ENCODE measurements at regions not wholly inside any gene's neighbourhood (a gene's known extent, or its start where the extent isn't known, plus 50 kb on each side); places are given as distances from the start of the nearest gene placed in this dataset.

DNA sequence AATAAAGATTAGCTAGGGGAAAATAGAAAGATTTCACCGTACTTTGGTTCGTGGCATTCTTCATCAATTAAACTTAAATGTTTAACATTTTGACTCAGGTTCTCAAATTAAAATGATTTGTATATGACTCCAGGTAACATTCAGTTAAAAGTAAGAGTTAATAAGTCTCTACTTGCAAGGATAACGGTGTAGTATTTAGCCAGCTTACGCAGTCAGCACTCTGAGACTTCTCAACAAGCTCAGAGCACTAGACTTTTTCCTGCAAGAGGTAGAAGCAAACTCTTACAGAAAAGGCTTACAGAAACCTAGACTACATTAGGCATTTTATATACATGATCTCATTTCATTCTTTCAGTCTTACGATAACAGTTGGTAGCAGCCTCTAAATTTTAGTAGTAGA, 96.4 kb upstream of the PPARGC1A start:
- in situ Hi-C loops (cut with MboI) (no loop called here), intact Hi-C loops (cut with micrococcal nuclease) (no loop called here)
- ChIA-PET CTCF (ENCODE audit: low intra/inter-chr PET ratio) (no interaction called here), POLR2A (no interaction called here)
- no peaks in the 10 kb centered on the region for H3K79me2 ChIP-seq (ENCODE audit: control insufficient read depth, insufficient read depth, low read length)
- no peaks in the 10 kb centered on the region for H3K4me1 ChIP-seq (replicated peaks in 1 of 2; ENCODE audit: control insufficient read depth in 2 of 2, insufficient read depth in 2 of 2, low read length in 2 of 2)
- H3K4me3 ChIP-seq = no peak overlapping the region
- no peaks in the 10 kb centered on the region for H3K27me3 ChIP-seq (ENCODE audit: control insufficient read depth in 2 of 2, insufficient read depth in 2 of 2, low read length in 2 of 2)
- no peak for ATAC-seq
- BruUV-seq (replicated peaks) = no TSS peak
- no peaks in the 10 kb centered on the region for H3K9me1 ChIP-seq (ENCODE audit: control insufficient read depth, insufficient read depth, low read length)
- H3K27ac ChIP-seq (ENCODE audit: extremely low read depth, low read depth, low read length) = no peak overlapping the region
- H2AFZ ChIP-seq (ENCODE audit: low read depth, low read length) = no peak overlapping the region
- no peaks in the 10 kb centered on the region for H3K9me3 ChIP-seq (replicated peaks; ENCODE audit: control insufficient read depth, insufficient read depth, low read depth, low read length)
- no peaks in the 10 kb centered on the region for H3K36me3 ChIP-seq (ENCODE audit: control insufficient read depth, insufficient read depth, low read length)
- H3K9ac ChIP-seq (ENCODE audit: insufficient read depth in 1 of 2, low read depth in 2 of 2, low read length in 2 of 2) = no peak overlapping the region
- no peaks in the 10 kb centered on the region for H4K20me1 ChIP-seq (replicated peaks; ENCODE audit: control insufficient read depth, insufficient read depth, low read length)
- no peak for TF ChIP-seq C11orf30 (IDR thresholded peaks at IDR 0.05; ENCODE audit: low read depth)
- no peak for TF ChIP-seq SNRNP70 (optimal IDR thresholded peaks at IDR 0.05; ENCODE audit: low read depth, low read length)
- TF ChIP-seq FOXJ3 (CRISPR knock-in tag; IDR thresholded peaks at IDR 0.05) = no peak
- no peak for TF ChIP-seq TBL1XR1 (IDR thresholded peaks at IDR 0.05; ENCODE audit: low read length in 2 of 2)
- WGBS (ENCODE audit: insufficient coverage, low coverage, missing lambda C conversion rate) = 1% methylated on average over 5 of the region's 5 CpGs
- no peak for DNase-seq (ENCODE audit: extremely low read depth in 1 of 4, low spot score in 3 of 4)
- H3K4me2 ChIP-seq (ENCODE audit: insufficient read depth, low read length) = no peak overlapping the region
- no peak for FAIRE-seq

- POLR2A ChIA-PET = no interaction called here
- TF ChIP-seq ZNF518B (CRISPR knock-in tag; IDR thresholded peaks at IDR 0.05) (no peak), FOXP1 (CRISPR knock-in tag; IDR thresholded peaks at IDR 0.05) (no peak), HNRNPL (IDR thresholded peaks at IDR 0.05; ENCODE audit: low read depth, low read length) (no peak), ZNF232 (CRISPR knock-in tag; IDR thresholded peaks at IDR 0.05) (no peak), SMARCA5 (IDR thresholded peaks at IDR 0.05) (no peak), TAF15 (IDR thresholded peaks at IDR 0.05; ENCODE audit: low read depth, low read length) (no peak), XRCC5 (IDR thresholded peaks at IDR 0.05; ENCODE audit: low read depth, low read length) (no peak), POLR2AphosphoS5 (IDR thresholded peaks at IDR 0.05; ENCODE audit: control insufficient read depth, insufficient read depth, low read depth, low read length) (no peak), TEAD1 (CRISPR knock-in tag; IDR thresholded peaks at IDR 0.05) (no peak)
- Histone ChIP-seq H3K4me2 (ENCODE audit: insufficient read depth, low read length) (no peak overlapping the region), H3K79me2 (ENCODE audit: control insufficient read depth, insufficient read depth, low read length) (no peaks in the 10 kb centered on the region), H3K27ac (ENCODE audit: extremely low read depth, low read depth, low read length) (no peak overlapping the region), H2AFZ (ENCODE audit: low read depth, low read length) (no peak overlapping the region), H3K36me3 (ENCODE audit: control insufficient read depth, insufficient read depth, low read length) (no peaks in the 10 kb centered on the region), H3K9me3 (replicated peaks; ENCODE audit: control insufficient read depth, insufficient read depth, low read depth, low read length) (no peaks in the 10 kb centered on the region), H3K4me1 (replicated peaks in 1 of 2; ENCODE audit: control insufficient read depth in 2 of 2, insufficient read depth in 2 of 2, low read length in 2 of 2) (no peaks in the 10 kb centered on the region), H3K27me3 (ENCODE audit: control insufficient read depth in 2 of 2, insufficient read depth in 2 of 2, low read length in 2 of 2) (no peaks in the 10 kb centered on the region), H3K4me3 (no peak overlapping the region), H4K20me1 (replicated peaks; ENCODE audit: control insufficient read depth, insufficient read depth, low read length) (no peaks in the 10 kb centered on the region), H3K9me1 (ENCODE audit: control insufficient read depth, insufficient read depth, low read length) (no peaks in the 10 kb centered on the region), H3K9ac (ENCODE audit: insufficient read depth in 1 of 2, low read depth in 2 of 2, low read length in 2 of 2) (no peak overlapping the region)
- FAIRE-seq (no peak), DNase-seq (ENCODE audit: extremely low read depth in 1 of 4, low spot score in 3 of 4) (no peak), ATAC-seq (no peak)
- CTCF ChIA-PET (ENCODE audit: low intra/inter-chr PET ratio) = no interaction called here
- 0% methylated on average over 1 of the region's 1 CpG for WGBS (ENCODE audit: insufficient coverage, low coverage, missing lambda C conversion rate)
- intact Hi-C loops (cut with micrococcal nuclease) (no loop called here), in situ Hi-C loops (cut with MboI) (no loop called here)
- no TSS peak for BruUV-seq (replicated peaks)
Observed at GRCh38 chr4:23981328-23981727, 91.5 kb upstream of the PPARGC1A start.
